HEK293 (cell line): ENCODE measurements at regions not wholly inside any gene's neighbourhood (a gene's known extent, or its start where the extent isn't known, plus 50 kb on each side); places are given as distances from the start of the nearest gene placed in this dataset.

Experiments used
- CTCF ChIA-PET: fragments of 350-600 bp; formaldehyde crosslinking; extraction: SDS; loops from one replicate; lab custom pipeline; 2021; ENCODE audit warnings: antibody characterized with exemption; lab: Yijun Ruan, JAX
- POLR2A ChIA-PET: fragments of 300-600 bp; formaldehyde crosslinking; extraction: SDS; loops from one replicate; lab custom pipeline; 2020; ENCODE audit warnings: antibody characterized with exemption, inconsistent platforms; lab: Yijun Ruan, JAX
- H3K27ac ChIP-seq: fragments of 200-500 bp; sonication (Bioruptor generic); 2 replicates; pipeline ENCODE4 v1.5.1; 2014; ENCODE audit warnings: low read depth, low read length, control low read depth, inconsistent platforms; ENCODE audit errors: extremely low read depth
- H3K36me3 ChIP-seq, 2 experiments: fragments of 200-500 bp in 1 of 2; sonication (Bioruptor generic) in 1 of 2; 1 replicate in 1 of 2; 2 replicates in 1 of 2; pipeline ENCODE4 v1.5.1; 2014 to 2017; ENCODE audit warnings: inconsistent platforms in 2 of 2, low read length in 2 of 2; ENCODE audit not compliant: control insufficient read depth in 2 of 2, insufficient read depth in 1 of 2
- H3K4me1 ChIP-seq: fragments of 200-500 bp; sonication (Bioruptor generic); 2 replicates; pipeline ENCODE4 v1.5.1; 2014; ENCODE audit warnings: mild to moderate bottlenecking, low read length, inconsistent platforms; ENCODE audit not compliant: control insufficient read depth, insufficient read depth
- H3K4me3 ChIP-seq: 2 replicates; pipeline ENCODE4 v1.5.1; 2011; ENCODE audit warnings: low read depth, mild to moderate bottlenecking, control low read depth, low read length, moderate library complexity
- H3K9me3 ChIP-seq: fragments of 200-500 bp; sonication (Bioruptor generic); 2 replicates; pipeline ENCODE4 v1.5.1; 2014; ENCODE audit warnings: low read depth, low read length, inconsistent platforms; ENCODE audit not compliant: control insufficient read depth, insufficient read depth
- BCL11B ChIP-seq: fragments of 450-650 bp; formaldehyde crosslinking; IDR thresholded peaks from 2 replicates; pipeline ENCODE4 v1.5.1; 2016; ENCODE audit warnings: low read depth, missing biosample characterization, missing genetic modification characterization
- GLIS1 ChIP-seq: fragments of 450-650 bp; formaldehyde crosslinking; IDR thresholded peaks from 2 replicates; pipeline ENCODE4 v1.5.1; 2016; ENCODE audit warnings: missing biosample characterization, missing genetic modification characterization
- KLF1 ChIP-seq: fragments of 450-650 bp; formaldehyde crosslinking; IDR thresholded peaks from 2 replicates; pipeline ENCODE4 v1.5.1; 2016; ENCODE audit warnings: missing biosample characterization, missing genetic modification characterization
- OVOL3 ChIP-seq: fragments of 450-650 bp; formaldehyde crosslinking; IDR thresholded peaks from 2 replicates; pipeline ENCODE4 v1.5.1; 2016; ENCODE audit warnings: missing biosample characterization, missing genetic modification characterization
- TCF7L2 ChIP-seq: IDR thresholded peaks from 2 replicates; pipeline ENCODE4 v1.6.1; 2011; ENCODE audit warnings: low read depth, mild to moderate bottlenecking, inconsistent platforms, low read length, moderate library complexity, borderline replicate concordance
- TRIM28 ChIP-seq: IDR thresholded peaks from 2 replicates; pipeline ENCODE4 v1.6.1; 2011; ENCODE audit warnings: low read length, control low read depth, borderline replicate concordance
- YY2 ChIP-seq: fragments of 450-650 bp; formaldehyde crosslinking; IDR thresholded peaks from 2 replicates; pipeline ENCODE4 v1.5.1; 2016; ENCODE audit warnings: missing biosample characterization, missing genetic modification characterization
- ZBTB20 ChIP-seq: fragments of 450-650 bp; formaldehyde crosslinking; IDR thresholded peaks from 2 replicates; pipeline ENCODE4 v1.5.1; 2016; ENCODE audit warnings: missing biosample characterization, missing genetic modification characterization
- ZBTB8A ChIP-seq: fragments of 450-650 bp; formaldehyde crosslinking; IDR thresholded peaks from 2 replicates; pipeline ENCODE4 v1.5.1; 2016; ENCODE audit warnings: missing biosample characterization, missing genetic modification characterization
- ZNF121 ChIP-seq: fragments of 450-650 bp; formaldehyde crosslinking; IDR thresholded peaks from 2 replicates; pipeline ENCODE4 v1.5.1; 2016; ENCODE audit warnings: missing biosample characterization, missing genetic modification characterization
- ZNF132 ChIP-seq: fragments of 450-650 bp; formaldehyde crosslinking; IDR thresholded peaks from 2 replicates; pipeline ENCODE4 v1.5.1; 2017; ENCODE audit warnings: missing biosample characterization, missing genetic modification characterization, borderline replicate concordance
- ZNF184 ChIP-seq: fragments of 450-650 bp; IDR thresholded peaks from 2 replicates; pipeline ENCODE4 v1.5.1; 2018; ENCODE audit warnings: missing biosample characterization, mild to moderate bottlenecking, missing genetic modification characterization
- ZNF211 ChIP-seq: fragments of 450-650 bp; formaldehyde crosslinking; IDR thresholded peaks from 2 replicates; pipeline ENCODE4 v1.5.1; 2016; ENCODE audit warnings: low read depth, missing biosample characterization, missing genetic modification characterization
- ZNF223 ChIP-seq: fragments of 450-650 bp; formaldehyde crosslinking; IDR thresholded peaks from 2 replicates; pipeline ENCODE4 v1.5.1; 2016; ENCODE audit warnings: missing biosample characterization, missing genetic modification characterization
- ZNF266 ChIP-seq: fragments of 450-650 bp; formaldehyde crosslinking; IDR thresholded peaks from 2 replicates; pipeline ENCODE4 v1.5.1; 2016; ENCODE audit warnings: missing biosample characterization, missing genetic modification characterization, low read depth
- ZNF324 ChIP-seq: fragments of 450-650 bp; formaldehyde crosslinking; IDR thresholded peaks from 2 replicates; pipeline ENCODE4 v1.5.1; 2016; ENCODE audit warnings: missing biosample characterization, missing genetic modification characterization
- ZNF366 ChIP-seq: fragments of 450-650 bp; formaldehyde crosslinking; conservative IDR thresholded peaks from 2 replicates; pipeline ENCODE4 v1.5.1; 2016; ENCODE audit warnings: missing biosample characterization, missing genetic modification characterization
- ZNF48 ChIP-seq: fragments of 450-650 bp; formaldehyde crosslinking; IDR thresholded peaks from 2 replicates; pipeline ENCODE4 v1.5.1; 2016; ENCODE audit warnings: missing biosample characterization, missing genetic modification characterization
- ZNF529 ChIP-seq: fragments of 450-650 bp; formaldehyde crosslinking; IDR thresholded peaks from 2 replicates; pipeline ENCODE4 v1.5.1; 2017; ENCODE audit warnings: missing genetic modification characterization, missing biosample characterization; ENCODE audit not compliant: insufficient replicate concordance
- ZNF585B ChIP-seq: fragments of 450-650 bp; formaldehyde crosslinking; IDR thresholded peaks from 2 replicates; pipeline ENCODE4 v1.5.1; 2016; ENCODE audit warnings: missing biosample characterization, missing genetic modification characterization
- ZNF776 ChIP-seq: fragments of 450-650 bp; formaldehyde crosslinking; IDR thresholded peaks from 2 replicates; pipeline ENCODE4 v1.5.0; 2017; ENCODE audit warnings: missing biosample characterization, missing genetic modification characterization, borderline replicate concordance
- ZNF791 ChIP-seq: fragments of 450-650 bp; formaldehyde crosslinking; IDR thresholded peaks from 2 replicates; pipeline ENCODE4 v1.5.1; 2016; ENCODE audit warnings: missing biosample characterization, missing genetic modification characterization
- ZNF830 ChIP-seq: fragments of 450-650 bp; IDR thresholded peaks from 2 replicates; pipeline ENCODE4 v1.5.0; 2018; ENCODE audit warnings: missing biosample characterization, missing genetic modification characterization, low read depth, mild to moderate bottlenecking, moderate library complexity
- ZNF843 ChIP-seq: fragments of 450-650 bp; formaldehyde crosslinking; IDR thresholded peaks from 2 replicates; pipeline ENCODE4 v1.5.1; 2016; ENCODE audit warnings: missing biosample characterization, missing genetic modification characterization
- ZSCAN16 ChIP-seq: fragments of 450-650 bp; formaldehyde crosslinking; IDR thresholded peaks from 2 replicates; pipeline ENCODE4 v1.5.1; 2016; ENCODE audit warnings: missing biosample characterization, missing genetic modification characterization
- TF ChIP-seq, protein P1 (sequence below): fragments of 450-650 bp; formaldehyde crosslinking; IDR thresholded peaks from 2 replicates; pipeline ENCODE4 v1.5.1; 2016; ENCODE audit warnings: missing biosample characterization, missing genetic modification characterization
- TF ChIP-seq, protein P2 (sequence below): IDR thresholded peaks from 2 replicates; pipeline ENCODE4 v1.6.1; 2011; ENCODE audit warnings: mild to moderate bottlenecking, low read depth, low read length, borderline replicate concordance
- TF ChIP-seq, protein P3 (sequence below): fragments of 450-650 bp; formaldehyde crosslinking; IDR thresholded peaks from 2 replicates; pipeline ENCODE4 v1.5.1; 2016; ENCODE audit warnings: missing biosample characterization, missing genetic modification characterization
- TF ChIP-seq, protein P4 (sequence below): fragments of 450-650 bp; formaldehyde crosslinking; IDR thresholded peaks from 2 replicates; pipeline ENCODE4 v1.5.1; 2016; ENCODE audit warnings: missing biosample characterization, missing genetic modification characterization, low read depth
- TF ChIP-seq, protein P5 (sequence below): fragments of 450-650 bp; formaldehyde crosslinking; IDR thresholded peaks from 2 replicates; pipeline ENCODE4 v1.5.1; 2016; ENCODE audit warnings: missing biosample characterization, missing genetic modification characterization

DNA sequence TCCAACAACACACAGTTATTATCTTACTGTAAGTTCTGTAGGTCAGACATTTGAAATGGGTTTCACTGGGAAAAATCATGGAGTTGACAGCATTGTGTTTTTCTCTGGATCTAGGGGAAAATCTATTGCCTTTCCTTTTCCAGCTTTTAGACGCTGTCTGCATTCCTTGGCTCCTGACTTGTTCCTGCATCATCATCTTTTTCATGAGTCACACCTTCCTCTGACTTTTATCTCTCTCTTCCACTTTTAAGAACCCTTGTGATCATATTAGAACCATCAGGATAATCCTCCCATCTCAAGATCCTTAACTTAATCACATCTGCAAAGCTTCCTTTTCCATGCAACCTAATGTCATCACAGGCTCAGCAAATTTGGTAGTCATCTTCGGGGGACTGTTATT is 1454.8 kb downstream of the RPA4 start:
- H3K36me3 ChIP-seq: no peaks in the 10 kb centered on the region
- TF ChIP-seq ZNF48: no peak
- no peak for TF ChIP-seq ZNF223 (tag by site-specific recombination)
- TF ChIP-seq ZNF132 (tag by site-specific recombination): no peak
- TF ChIP-seq ZNF585B (tag by site-specific recombination): no peak
- TF ChIP-seq, protein P1, sequence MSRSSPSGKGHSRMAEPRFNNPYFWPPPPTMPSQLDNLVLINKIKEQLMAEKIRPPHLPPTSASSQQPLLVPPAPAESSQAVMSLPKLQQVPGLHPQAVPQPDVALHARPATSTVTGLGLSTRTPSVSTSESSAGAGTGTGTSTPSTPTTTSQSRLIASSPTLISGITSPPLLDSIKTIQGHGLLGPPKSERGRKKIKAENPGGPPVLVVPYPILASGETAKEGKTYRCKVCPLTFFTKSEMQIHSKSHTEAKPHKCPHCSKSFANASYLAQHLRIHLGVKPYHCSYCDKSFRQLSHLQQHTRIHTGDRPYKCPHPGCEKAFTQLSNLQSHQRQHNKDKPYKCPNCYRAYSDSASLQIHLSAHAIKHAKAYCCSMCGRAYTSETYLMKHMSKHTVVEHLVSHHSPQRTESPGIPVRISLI (tag by site-specific recombination): no peak
- no peak for TF ChIP-seq OVOL3 (tag by site-specific recombination)
- TF ChIP-seq ZBTB8A (tag by site-specific recombination): no peak
- H3K27ac ChIP-seq: no peak overlapping the region
- ChIA-PET CTCF (no interaction called here), POLR2A (no interaction called here)
- H3K4me1 ChIP-seq: no peaks in the 10 kb centered on the region
- H3K4me3 ChIP-seq: no peak overlapping the region
- H3K9me3 ChIP-seq: no peaks in the 10 kb centered on the region; the same call in 1 of the 2 replicates

DNA sequence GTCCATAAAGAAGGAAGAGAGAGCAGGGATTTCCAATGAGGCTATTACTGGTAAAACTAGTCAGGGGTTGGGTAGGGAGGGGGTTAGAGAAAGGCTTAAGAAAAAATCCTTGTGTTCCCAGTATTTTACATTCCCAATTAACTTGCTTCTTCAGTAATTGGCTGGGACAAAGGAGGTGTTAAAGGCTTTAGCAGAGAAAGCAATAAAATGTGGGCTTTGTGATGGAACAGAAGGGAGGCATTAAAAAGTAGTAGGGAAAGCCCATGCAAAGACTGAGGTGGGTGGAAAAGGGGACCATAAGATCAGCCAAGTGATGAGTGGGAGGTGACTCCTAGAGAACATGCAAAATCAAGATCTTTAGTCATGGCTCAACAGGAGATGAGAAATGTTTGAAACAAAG is 1467.2 kb downstream of the RPA4 start:
- H3K9me3 ChIP-seq: no peaks in the 10 kb centered on the region; the same call in 1 of the 2 replicates
- POLR2A ChIA-PET: no interaction called here
- no peak overlapping the region for H3K4me3 ChIP-seq
- CTCF ChIA-PET: no interaction called here
- H3K4me1 ChIP-seq: no peaks in the 10 kb centered on the region
- no peak overlapping the region for H3K27ac ChIP-seq
- TF ChIP-seq, protein P2, sequence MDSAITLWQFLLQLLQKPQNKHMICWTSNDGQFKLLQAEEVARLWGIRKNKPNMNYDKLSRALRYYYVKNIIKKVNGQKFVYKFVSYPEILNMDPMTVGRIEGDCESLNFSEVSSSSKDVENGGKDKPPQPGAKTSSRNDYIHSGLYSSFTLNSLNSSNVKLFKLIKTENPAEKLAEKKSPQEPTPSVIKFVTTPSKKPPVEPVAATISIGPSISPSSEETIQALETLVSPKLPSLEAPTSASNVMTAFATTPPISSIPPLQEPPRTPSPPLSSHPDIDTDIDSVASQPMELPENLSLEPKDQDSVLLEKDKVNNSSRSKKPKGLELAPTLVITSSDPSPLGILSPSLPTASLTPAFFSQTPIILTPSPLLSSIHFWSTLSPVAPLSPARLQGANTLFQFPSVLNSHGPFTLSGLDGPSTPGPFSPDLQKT: no peak
- TF ChIP-seq TCF7L2 (no peak), ZNF211 (no peak), ZSCAN16 (tag by site-specific recombination) (no peak), ZNF121 (tag by site-specific recombination) (no peak), ZNF324 (tag by site-specific recombination) (no peak), TRIM28 (no peak), ZNF830 (tag by site-specific recombination) (no peak), ZNF266 (tag by site-specific recombination) (no peak), ZNF132 (tag by site-specific recombination) (no peak), ZNF366 (tag by site-specific recombination) (no peak), YY2 (tag by site-specific recombination) (no peak), ZNF529 (no peak)
- TF ChIP-seq, protein P3, sequence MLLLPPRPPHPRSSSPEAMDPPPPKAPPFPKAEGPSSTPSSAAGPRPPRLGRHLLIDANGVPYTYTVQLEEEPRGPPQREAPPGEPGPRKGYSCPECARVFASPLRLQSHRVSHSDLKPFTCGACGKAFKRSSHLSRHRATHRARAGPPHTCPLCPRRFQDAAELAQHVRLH: no peak
- TF ChIP-seq, protein P4, sequence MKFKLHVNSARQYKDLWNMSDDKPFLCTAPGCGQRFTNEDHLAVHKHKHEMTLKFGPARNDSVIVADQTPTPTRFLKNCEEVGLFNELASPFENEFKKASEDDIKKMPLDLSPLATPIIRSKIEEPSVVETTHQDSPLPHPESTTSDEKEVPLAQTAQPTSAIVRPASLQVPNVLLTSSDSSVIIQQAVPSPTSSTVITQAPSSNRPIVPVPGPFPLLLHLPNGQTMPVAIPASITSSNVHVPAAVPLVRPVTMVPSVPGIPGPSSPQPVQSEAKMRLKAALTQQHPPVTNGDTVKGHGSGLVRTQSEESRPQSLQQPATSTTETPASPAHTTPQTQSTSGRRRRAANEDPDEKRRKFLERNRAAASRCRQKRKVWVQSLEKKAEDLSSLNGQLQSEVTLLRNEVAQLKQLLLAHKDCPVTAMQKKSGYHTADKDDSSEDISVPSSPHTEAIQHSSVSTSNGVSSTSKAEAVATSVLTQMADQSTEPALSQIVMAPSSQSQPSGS (tag by site-specific recombination): no peak
- TF ChIP-seq, all 188 proteins: peak for 0
- H3K36me3 ChIP-seq: no peaks in the 10 kb centered on the region

DNA sequence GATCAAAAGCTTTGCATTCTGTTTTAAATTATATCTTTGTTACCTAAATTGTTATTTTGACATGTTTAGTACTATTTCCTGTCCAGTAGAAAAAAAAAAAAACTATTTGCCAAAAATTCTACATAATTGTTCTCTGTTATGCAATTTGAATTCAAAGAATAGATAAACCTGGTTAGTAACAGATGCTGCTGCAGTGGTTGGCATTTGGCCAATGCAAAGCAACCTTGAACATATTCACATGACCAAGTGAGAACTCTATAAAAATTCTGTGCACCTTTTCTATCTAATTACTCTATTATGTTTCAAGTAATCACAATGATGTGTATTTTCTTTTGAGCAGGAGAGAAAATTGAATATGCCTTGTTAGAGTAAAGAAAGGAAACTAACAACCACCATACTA is 1473.4 kb downstream of the RPA4 start:
- Histone ChIP-seq H3K9me3 (no peaks in the 10 kb centered on the region), H3K27ac (no peak overlapping the region), H3K36me3 (no peaks in the 10 kb centered on the region), H3K4me1 (no peaks in the 10 kb centered on the region), H3K4me3 (no peak overlapping the region)
- ChIA-PET POLR2A (no interaction called here), CTCF (no interaction called here)
- no peak for TF ChIP-seq ZNF791
- no peak for TF ChIP-seq BCL11B (tag by site-specific recombination)
- TF ChIP-seq ZNF776 (tag by site-specific recombination): no peak
- TF ChIP-seq ZNF184 (tag by site-specific recombination): no peak
- TF ChIP-seq, protein P5, sequence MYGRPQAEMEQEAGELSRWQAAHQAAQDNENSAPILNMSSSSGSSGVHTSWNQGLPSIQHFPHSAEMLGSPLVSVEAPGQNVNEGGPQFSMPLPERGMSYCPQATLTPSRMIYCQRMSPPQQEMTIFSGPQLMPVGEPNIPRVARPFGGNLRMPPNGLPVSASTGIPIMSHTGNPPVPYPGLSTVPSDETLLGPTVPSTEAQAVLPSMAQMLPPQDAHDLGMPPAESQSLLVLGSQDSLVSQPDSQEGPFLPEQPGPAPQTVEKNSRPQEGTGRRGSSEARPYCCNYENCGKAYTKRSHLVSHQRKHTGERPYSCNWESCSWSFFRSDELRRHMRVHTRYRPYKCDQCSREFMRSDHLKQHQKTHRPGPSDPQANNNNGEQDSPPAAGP: no peak
- TF ChIP-seq KLF1 (tag by site-specific recombination): no peak
- TF ChIP-seq GLIS1: no peak
- TF ChIP-seq ZNF843: no peak
- TF ChIP-seq, protein P3: no peak
- no peak for TF ChIP-seq ZBTB20
